ENCODE measurements at regions not wholly inside any gene's neighbourhood (a gene's known extent, or its start where the extent isn't known, plus 50 kb on each side); places are given as distances from the start of the nearest gene placed in this dataset.
"Not testable (repeated sequence)": the region's sequence is repeated elsewhere in the genome, so short reads cannot be mapped to it uniquely, and the experiment has no call there.

DNA sequence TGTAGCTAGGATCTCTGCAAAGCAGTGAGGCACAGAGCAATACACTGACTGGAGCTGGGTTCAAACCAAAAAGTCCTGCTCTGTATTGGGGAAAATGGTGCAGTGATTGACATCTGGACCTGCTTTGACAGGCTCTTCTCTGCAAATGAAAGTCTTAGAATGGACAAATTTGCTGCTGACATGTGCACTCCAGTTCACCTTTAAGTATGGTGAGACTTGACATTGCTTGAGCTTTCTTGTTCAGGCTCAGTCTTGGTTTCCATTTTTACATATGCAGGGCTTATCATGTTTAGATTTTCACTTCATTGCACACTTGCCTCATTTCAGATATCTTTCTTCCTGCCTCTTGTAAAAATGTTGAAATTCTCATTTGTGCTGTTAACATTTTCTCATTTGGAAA, 1655.0 kb downstream of the MRPL39 start:
- H3K27me3 Mint-ChIP-seq, result no peaks in the 10 kb centered on the region
- peaks cover 19 to 20% of the 10 kb centered on the region in 2 donors for H3K4me1 Mint-ChIP-seq (ENCODE audit: low read depth in 2 of 2)
- no peak overlapping the region for H3K27ac Mint-ChIP-seq
- H3K4me3 Mint-ChIP-seq, result no peak overlapping the region
- no peaks in the 10 kb centered on the region for H3K36me3 Mint-ChIP-seq
- no peak for ATAC-seq
- no peak for DNase-seq (ENCODE audit: low spot score)
- H3K9me3 Mint-ChIP-seq, result peaks cover 6% of the 10 kb centered on the region

DNA sequence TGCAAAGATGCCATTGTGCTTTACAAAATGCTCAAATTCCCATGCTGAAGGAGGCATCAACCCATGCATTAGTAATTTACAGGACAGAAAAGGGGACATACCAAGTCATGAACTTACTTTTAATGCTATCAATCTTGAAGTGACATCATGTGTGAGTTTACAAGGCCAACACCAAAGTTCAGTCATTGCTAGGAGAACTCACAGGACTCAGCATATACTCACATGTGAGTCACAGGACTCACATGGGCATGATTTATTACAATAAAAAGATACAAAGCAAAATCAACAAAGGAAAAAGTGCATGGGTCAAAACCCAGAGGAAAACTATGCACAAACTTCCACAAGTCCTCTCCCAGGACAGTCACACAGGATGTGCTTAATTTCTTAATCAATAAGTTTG, 1656.0 kb downstream of the MRPL39 start:
- Mint-ChIP-seq H3K27ac (no peak overlapping the region), H3K27me3 (no peaks in the 10 kb centered on the region)
- ATAC-seq, result no peak

GRCh38 chr21:23950344-23950743, 1656.9 kb downstream of the MRPL39 start:
- no peak for ATAC-seq
- Mint-ChIP-seq H3K9me3 (peaks cover 6% of the 10 kb centered on the region), H3K4me1 (ENCODE audit: low read depth in 2 of 2) (peaks cover 14 to 16% of the 10 kb centered on the region in 2 donors), H3K4me3 (no peak overlapping the region), H3K27me3 (no peaks in the 10 kb centered on the region), H3K36me3 (no peaks in the 10 kb centered on the region), H3K27ac (no peak overlapping the region)
- no peak for DNase-seq (ENCODE audit: low spot score)

More for the DNA sequence above, 1656.0 kb downstream of the MRPL39 start:
- no peak for DNase-seq (ENCODE audit: low spot score)
- H3K36me3 Mint-ChIP-seq, result no peaks in the 10 kb centered on the region
- H3K4me1 Mint-ChIP-seq (ENCODE audit: low read depth in 2 of 2), result peaks cover 19 to 20% of the 10 kb centered on the region in 2 donors
- no peak overlapping the region for H3K4me3 Mint-ChIP-seq
- peaks cover 6% of the 10 kb centered on the region for H3K9me3 Mint-ChIP-seq

DNA sequence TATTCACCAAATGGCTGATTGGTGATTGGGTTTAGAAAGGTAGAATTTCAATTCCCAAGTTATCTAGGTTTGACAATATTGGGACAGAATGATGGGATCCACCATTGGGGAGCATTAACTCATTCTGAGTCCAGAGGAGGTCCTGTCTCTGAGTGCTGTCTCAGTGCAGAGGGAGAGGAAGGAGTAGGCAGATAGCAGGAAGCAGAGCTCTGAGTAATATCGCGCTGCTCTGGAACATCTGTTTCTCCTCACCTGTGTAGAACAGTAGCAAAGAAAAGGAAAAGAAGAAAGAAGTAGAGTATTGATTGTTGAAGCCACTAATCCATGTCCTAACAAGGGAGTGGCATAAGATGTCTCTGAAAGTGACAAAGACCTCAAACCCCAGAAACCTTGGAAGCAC, 1657.8 kb downstream of the MRPL39 start:
- ATAC-seq (no peak), DNase-seq (ENCODE audit: low spot score) (no peak)
- Mint-ChIP-seq H3K27me3 (no peaks in the 10 kb centered on the region), H3K27ac (no peak overlapping the region), H3K36me3 (no peaks in the 10 kb centered on the region), H3K4me1 (ENCODE audit: low read depth in 2 of 2) (peaks cover 11 to 14% of the 10 kb centered on the region in 2 donors), H3K4me3 (no peak overlapping the region), H3K9me3 (peaks cover 6% of the 10 kb centered on the region)

DNA sequence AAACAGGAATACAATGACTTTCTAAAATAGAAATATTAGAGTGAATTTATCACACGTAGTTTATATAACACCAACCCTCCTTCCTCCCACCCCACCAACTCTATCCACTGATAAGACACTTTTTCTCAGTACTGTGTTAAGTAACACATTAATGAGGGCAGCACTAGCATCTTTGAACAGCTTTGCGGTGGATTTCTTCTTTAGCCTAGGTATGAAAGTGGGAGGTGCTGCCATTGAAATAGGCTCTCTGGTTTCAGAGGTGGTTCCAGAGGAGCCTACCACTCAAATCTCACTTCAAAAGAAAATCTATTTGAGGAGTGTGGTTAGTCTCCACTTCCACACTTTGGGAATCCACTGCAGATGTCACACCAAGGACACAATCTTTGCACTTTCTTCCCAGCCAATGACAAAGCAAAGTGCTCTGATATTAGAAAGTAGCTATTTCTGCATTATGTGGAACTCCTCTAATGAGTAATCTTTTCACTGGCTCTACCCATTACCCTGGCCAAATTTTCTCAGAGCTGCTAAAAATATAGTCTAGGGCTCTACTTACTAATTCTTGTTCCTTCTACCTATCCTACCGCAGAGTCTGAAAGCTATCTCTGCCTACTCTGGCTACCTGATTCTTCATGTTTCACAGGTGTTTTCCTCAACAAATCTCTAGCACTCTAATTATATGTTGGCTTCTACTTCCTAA, 1667.8 kb downstream of the MRPL39 start:
- Mint-ChIP-seq H3K27me3 (no peaks in the 10 kb centered on the region), H3K4me3 (no peak overlapping the region), H3K36me3 (no peaks in the 10 kb centered on the region), H3K27ac (no peak overlapping the region), H3K9me3 (no peaks in the 10 kb centered on the region), H3K4me1 (ENCODE audit: low read depth in 2 of 2) (no peaks in the 10 kb centered on the region)
- ATAC-seq (no peak), DNase-seq (ENCODE audit: low spot score) (no peak)

DNA sequence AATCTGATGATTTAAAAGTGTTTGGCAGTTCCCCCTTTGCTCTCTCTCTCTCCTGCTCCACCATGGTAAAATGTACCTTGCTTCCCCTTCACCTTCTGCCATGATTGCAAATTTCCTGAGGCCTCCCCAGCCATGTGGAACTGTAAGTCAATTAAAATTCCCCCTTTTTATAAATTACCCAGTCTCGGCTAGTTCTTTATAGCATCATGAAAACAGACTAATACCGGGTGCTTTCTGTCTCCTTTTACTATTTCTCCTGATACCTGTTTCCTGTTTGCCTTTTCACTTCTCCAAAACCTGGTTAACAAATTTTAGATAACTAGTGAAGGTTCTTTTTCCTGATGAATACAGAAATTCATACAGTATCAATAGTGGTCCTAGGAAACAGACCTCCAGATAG, 1670.3 kb downstream of the MRPL39 start:
- H3K9me3 Mint-ChIP-seq, result no peaks in the 10 kb centered on the region
- ATAC-seq (no peak), DNase-seq (ENCODE audit: low spot score) (no peak)
- no peak overlapping the region for H3K4me3 Mint-ChIP-seq
- no peaks in the 10 kb centered on the region for H3K27me3 Mint-ChIP-seq
- no peak overlapping the region for H3K27ac Mint-ChIP-seq
- no peaks in the 10 kb centered on the region for H3K4me1 Mint-ChIP-seq (ENCODE audit: low read depth in 2 of 2)
- no peaks in the 10 kb centered on the region for H3K36me3 Mint-ChIP-seq

DNA sequence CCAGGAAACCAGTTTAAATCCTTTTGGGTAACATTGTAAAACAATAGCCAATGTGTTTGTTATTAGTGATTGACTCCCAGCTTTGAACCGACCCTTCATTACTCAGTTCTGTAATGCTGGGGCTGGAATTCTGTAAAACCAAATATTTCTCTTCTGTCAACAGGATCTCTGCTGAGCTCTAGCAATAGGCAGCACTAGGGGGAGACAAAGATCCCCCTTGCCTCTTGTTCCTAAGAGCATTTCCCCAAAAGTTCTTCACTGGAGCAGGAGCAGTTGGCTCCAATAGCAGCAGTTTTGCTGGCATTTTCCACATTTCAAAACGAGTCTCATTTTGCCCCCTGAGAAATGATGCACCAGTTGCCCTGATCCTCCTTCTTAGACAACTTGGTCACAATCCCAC, 1671.1 kb downstream of the MRPL39 start:
- no peak for DNase-seq (ENCODE audit: low spot score)
- Mint-ChIP-seq H3K27ac (no peak overlapping the region), H3K9me3 (no peaks in the 10 kb centered on the region), H3K36me3 (no peaks in the 10 kb centered on the region), H3K4me1 (ENCODE audit: low read depth in 2 of 2) (no peaks in the 10 kb centered on the region), H3K27me3 (no peaks in the 10 kb centered on the region), H3K4me3 (no peak overlapping the region)
- no peak for ATAC-seq

GRCh38 chr21:23930565-23930964, 1676.7 kb downstream of the MRPL39 start:
- Mint-ChIP-seq H3K4me1 (ENCODE audit: low read depth in 2 of 2) (no peaks in the 10 kb centered on the region), H3K27me3 (peaks cover 0 to under 1% of the 10 kb centered on the region in 2 donors), H3K36me3 (no peaks in the 10 kb centered on the region), H3K9me3 (no peaks in the 10 kb centered on the region), H3K27ac (no peak overlapping the region), H3K4me3 (no peak overlapping the region)
- ATAC-seq (no peak), DNase-seq (ENCODE audit: low spot score) (no peak)

GRCh38 chr21:23926430-23926829, 1680.9 kb downstream of the MRPL39 start:
- not testable (repeated sequence) for H3K27me3 Mint-ChIP-seq; H3K36me3 Mint-ChIP-seq; ATAC-seq; H3K9me3 Mint-ChIP-seq; DNase-seq (ENCODE audit: low spot score); H3K27ac Mint-ChIP-seq; H3K4me3 Mint-ChIP-seq; H3K4me1 Mint-ChIP-seq (ENCODE audit: low read depth in 2 of 2)

DNA sequence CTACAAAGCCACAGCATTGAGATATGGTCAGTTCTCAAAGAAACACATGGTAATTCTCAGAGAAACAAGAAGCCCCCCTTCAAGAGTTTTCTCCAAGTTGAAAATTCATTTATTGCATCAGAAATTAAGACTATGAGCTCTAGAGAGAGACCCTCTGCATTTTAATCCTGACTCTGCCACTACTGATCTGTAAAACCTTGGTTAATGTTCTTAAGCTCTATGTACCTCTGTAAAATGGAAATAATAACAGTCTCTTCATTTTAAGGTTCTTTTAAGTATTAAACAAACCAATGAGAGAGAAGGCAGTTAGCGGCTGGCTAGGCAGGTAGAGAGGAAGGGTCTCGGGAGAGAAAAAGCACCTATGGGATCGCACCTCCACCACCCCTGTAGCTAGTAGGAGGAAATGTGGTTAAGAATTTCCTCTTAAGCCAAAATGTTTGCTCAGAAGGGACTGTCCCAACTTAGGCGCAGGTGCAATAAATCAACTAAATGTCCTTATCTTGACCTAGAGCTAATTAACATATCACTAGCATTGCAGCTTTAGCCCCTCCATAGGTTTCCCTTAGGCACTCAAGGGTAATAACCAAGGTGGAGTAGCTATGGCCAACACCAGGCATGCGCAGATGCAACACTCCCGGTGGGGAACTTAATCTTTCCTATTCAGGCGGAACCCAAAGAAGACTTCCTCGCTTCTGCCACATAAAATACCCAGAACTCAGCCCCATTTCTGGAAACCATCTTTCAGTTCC, 1685.4 kb downstream of the MRPL39 start:
- Mint-ChIP-seq H3K4me1 (ENCODE audit: low read depth in 2 of 2) (peaks cover 0 to 5% of the 10 kb centered on the region in 2 donors), H3K36me3 (no peaks in the 10 kb centered on the region), H3K9me3 (no peaks in the 10 kb centered on the region), H3K4me3 (no peak overlapping the region), H3K27me3 (peaks cover 0 to 6% of the 10 kb centered on the region in 2 donors), H3K27ac (no peak overlapping the region)
- ATAC-seq, result no peak
- no peak for DNase-seq (ENCODE audit: low spot score)

- ATAC-seq (no peak), DNase-seq (ENCODE audit: low spot score) (no peak)
- H3K27me3 Mint-ChIP-seq, result no peaks in the 10 kb centered on the region
- H3K27ac Mint-ChIP-seq, result no peak overlapping the region
- H3K36me3 Mint-ChIP-seq, result peaks cover 7% of the 10 kb centered on the region
- H3K4me3 Mint-ChIP-seq, result no peak overlapping the region
- H3K4me1 Mint-ChIP-seq (ENCODE audit: low read depth in 2 of 2), result no peaks in the 10 kb centered on the region
- peaks cover 8% of the 10 kb centered on the region for H3K9me3 Mint-ChIP-seq
Observed at GRCh38 chr21:23900727-23901126, 1706.6 kb downstream of the MRPL39 start.

DNA sequence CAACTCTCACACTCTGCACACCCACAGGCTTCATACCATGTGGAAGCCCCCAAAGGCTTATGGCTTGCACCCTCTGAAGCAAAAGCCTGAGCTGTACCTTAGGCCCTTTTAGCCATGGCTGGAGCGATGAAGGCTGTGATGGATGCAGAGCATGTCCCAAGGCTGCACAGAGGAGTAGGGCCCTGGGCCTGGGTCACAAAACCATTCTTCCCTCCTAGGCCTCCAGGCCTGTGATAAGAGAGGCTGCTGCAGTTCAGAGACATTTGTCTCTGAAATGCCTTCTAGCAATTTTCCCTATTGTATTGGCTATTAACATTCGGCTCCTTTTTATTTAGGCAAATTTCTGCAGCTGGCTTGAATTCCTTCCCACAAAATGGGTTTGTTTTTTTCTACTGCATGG, 1707.7 kb downstream of the MRPL39 start:
- Mint-ChIP-seq H3K4me3 (no peak overlapping the region), H3K36me3 (peaks cover 7% of the 10 kb centered on the region), H3K4me1 (ENCODE audit: low read depth in 2 of 2) (no peaks in the 10 kb centered on the region), H3K9me3 (peaks cover 8% of the 10 kb centered on the region), H3K27me3 (no peaks in the 10 kb centered on the region), H3K27ac (no peak overlapping the region)
- DNase-seq (ENCODE audit: low spot score) (no peak), ATAC-seq (no peak)

DNA sequence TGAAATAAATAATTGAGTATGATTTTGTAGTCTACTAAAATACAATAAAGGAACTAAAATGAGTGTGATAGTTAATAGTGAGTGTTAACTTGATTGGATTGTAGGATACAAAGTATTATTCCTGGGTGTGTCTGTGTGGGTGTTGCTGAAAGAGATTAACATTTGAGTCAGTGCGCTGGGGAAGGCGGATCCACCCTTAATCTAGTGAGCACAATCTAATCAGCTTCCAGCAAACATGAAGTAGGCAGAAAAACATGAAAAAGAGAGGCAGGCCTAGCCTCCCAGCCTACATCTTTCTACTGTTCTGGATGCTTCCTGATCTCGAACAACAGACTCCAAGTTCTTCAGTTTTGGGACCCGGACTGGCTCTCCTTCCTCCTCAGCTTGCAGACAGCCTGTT, 1716.6 kb downstream of the MRPL39 start:
- no peak overlapping the region for H3K27ac Mint-ChIP-seq
- peaks cover 7 to 11% of the 10 kb centered on the region in 2 donors for H3K4me1 Mint-ChIP-seq (ENCODE audit: low read depth in 2 of 2)
- ATAC-seq (no peak), DNase-seq (ENCODE audit: low spot score) (no peak)
- H3K36me3 Mint-ChIP-seq, result no peaks in the 10 kb centered on the region
- H3K9me3 Mint-ChIP-seq, result no peaks in the 10 kb centered on the region
- no peaks in the 10 kb centered on the region for H3K27me3 Mint-ChIP-seq
- H3K4me3 Mint-ChIP-seq, result no peak overlapping the region

- H3K36me3 Mint-ChIP-seq, result no peaks in the 10 kb centered on the region
- no peaks in the 10 kb centered on the region for H3K9me3 Mint-ChIP-seq
- H3K27me3 Mint-ChIP-seq, result no peaks in the 10 kb centered on the region
- ATAC-seq (peak; percentile 64 to 69), DNase-seq (ENCODE audit: low spot score) (no peak)
- H3K27ac Mint-ChIP-seq, result no peak overlapping the region
- H3K4me3 Mint-ChIP-seq, result peak overlapping the region; percentile 62
- peaks cover 7 to 11% of the 10 kb centered on the region in 2 donors for H3K4me1 Mint-ChIP-seq (ENCODE audit: low read depth in 2 of 2)
Observed at GRCh38 chr21:23887725-23888306, 1719.5 kb downstream of the MRPL39 start.
